ENCODE measurements at regions not wholly inside any gene's neighbourhood (a gene's known extent, or its start where the extent isn't known, plus 50 kb on each side); places are given as distances from the start of the nearest gene placed in this dataset.
"Not testable (repeated sequence)": the region's sequence is repeated elsewhere in the genome, so short reads cannot be mapped to it uniquely, and the experiment has no call there.

- no peak for DNase-seq
These were observed 216.9 kb downstream of the CENPC start for GRCh38 chr4:67328393-67328792.

- DNase-seq = no peak
These were observed 217.4 kb downstream of the CENPC start for GRCh38 chr4:67328018-67328278.

- no peak for DNase-seq
These were observed 217.9 kb downstream of the CENPC start for GRCh38 chr4:67327245-67328017.

GRCh38 chr4:67325791-67326190, 219.5 kb downstream of the CENPC start:
- DNase-seq = no peak

- DNase-seq = no peak
These were observed 224.7 kb downstream of the CENPC start for GRCh38 chr4:67320645-67321044.

GRCh38 chr4:67319607-67320006, 225.7 kb downstream of the CENPC start:
- not testable (repeated sequence) for DNase-seq

GRCh38 chr4:67300497-67301185, 244.7 kb downstream of the CENPC start:
- DNase-seq = not testable (repeated sequence)

GRCh38 chr4:67292636-67293035, 252.7 kb downstream of the CENPC start:
- DNase-seq = no peak

- no peak for DNase-seq
These were observed 253.3 kb downstream of the CENPC start for GRCh38 chr4:67292045-67292444.

- DNase-seq = no peak
These were observed 253.7 kb downstream of the CENPC start for GRCh38 chr4:67291644-67292043.

GRCh38 chr4:67288964-67289363, 256.3 kb downstream of the CENPC start:
- DNase-seq = no peak

GRCh38 chr4:67286724-67287123, 258.6 kb downstream of the CENPC start:
- DNase-seq = no peak

GRCh38 chr4:67282749-67283148, 262.6 kb downstream of the CENPC start:
- no peak for DNase-seq

- DNase-seq = no peak
These were observed 270.0 kb downstream of the CENPC start for GRCh38 chr4:67275179-67275750.

- DNase-seq = not testable (repeated sequence)
These were observed 270.6 kb downstream of the CENPC start for GRCh38 chr4:67274671-67275070.

GRCh38 chr4:67273666-67274065, 271.6 kb downstream of the CENPC start:
- no peak for DNase-seq

- no peak for DNase-seq
These were observed 283.3 kb downstream of the CENPC start for GRCh38 chr4:67261971-67262370.

- DNase-seq = no peak
These were observed 288.8 kb downstream of the CENPC start for GRCh38 chr4:67256388-67257043.

- no peak for DNase-seq
These were observed 295.0 kb downstream of the CENPC start for GRCh38 chr4:67250131-67250896.

- DNase-seq = no peak
These were observed 308.5 kb downstream of the CENPC start for GRCh38 chr4:67236788-67237187.

GRCh38 chr4:67236318-67236717, 309.0 kb downstream of the CENPC start:
- no peak for DNase-seq

- DNase-seq = no peak
These were observed 311.0 kb downstream of the CENPC start for GRCh38 chr4:67234296-67234695.

GRCh38 chr4:67229148-67229547, 316.2 kb downstream of the CENPC start:
- no peak for DNase-seq

All from activated CD4-positive, CD25-positive, alpha-beta regulatory T cell treated with anti-CD3 and anti-CD28 coated beads, Interleukin-2, amount 50 U/mL, for 72 hours (primary cell).